ENCODE measurements at regions not wholly inside any gene's neighbourhood (a gene's known extent, or its start where the extent isn't known, plus 50 kb on each side); places are given as distances from the start of the nearest gene placed in this dataset.

GRCh38 chr22:49284931-49285330 is 542.7 kb downstream of the BRD1 start:
- Histone ChIP-seq H3K27me3 (ENCODE audit: control insufficient read depth in 1 of 2, insufficient read depth in 2 of 2, low read length in 2 of 2) (peaks cover 13 to 78% of the 10 kb centered on the region in 2 experiments), H4K20me1 (ENCODE audit: insufficient read depth, low read length) (no peaks in the 10 kb centered on the region), H3K9ac (ENCODE audit: insufficient read depth, low read depth, low read length) (no peak overlapping the region), H3K4me2 (ENCODE audit: low read depth, low read length) (no peak overlapping the region), H3K4me1 (ENCODE audit: insufficient read depth, low read length) (no peaks in the 10 kb centered on the region), H3K9me3 (ENCODE audit: low read length) (no peaks in the 10 kb centered on the region), H3K36me3 (replicated peaks in 1 of 2; ENCODE audit: control insufficient read depth in 1 of 2, insufficient read depth in 2 of 2, low read length in 2 of 2) (no peaks in the 10 kb centered on the region), H3K27ac (ENCODE audit: extremely low read length, insufficient read depth, low read length) (no peak overlapping the region), H3K79me2 (ENCODE audit: insufficient read depth, low read length) (no peaks in the 10 kb centered on the region), H3K4me3 (replicated peaks in 1 of 3; ENCODE audit: insufficient read depth in 1 of 3, low read depth in 2 of 3, low read length in 3 of 3) (no peak overlapping the region), H2AFZ (ENCODE audit: low read length) (no peak overlapping the region)
- CTCF ChIA-PET (ENCODE audit: low intra/inter-chr PET ratio, low total read pairs) = no interaction called here
- no TSS peak for BruUV-seq (replicated peaks)
- POLR2A ChIA-PET = no interaction called here
- no peak for ATAC-seq
- DNase-seq (ENCODE audit: low spot score) = no peak
- intact Hi-C loops (cut with micrococcal nuclease; ENCODE audit: unreplicated experiment) (no loop called here), in situ Hi-C loops (cut with HindIII; ENCODE audit: extremely low pct_ligation_motif_present, low pct_unique_long_range_greater_than_20kb) (no loop called here)
- 0% methylated on average over 11 of the region's 15 CpGs for WGBS (ENCODE audit: low lambda C conversion rate)
- FAIRE-seq = no peak
- no peak for TF ChIP-seq ZNF24 (IDR thresholded peaks at IDR 0.05)
- TF ChIP-seq ZNF326 (CRISPR knock-in tag; IDR thresholded peaks at IDR 0.05; ENCODE audit: borderline replicate concordance) = no peak
- TF ChIP-seq MATR3 (CRISPR knock-in tag; IDR thresholded peaks at IDR 0.05) = no peak
- TF ChIP-seq EED (CRISPR knock-in tag; IDR thresholded peaks at IDR 0.05) = no peak
- TF ChIP-seq MTA3 (CRISPR knock-in tag; IDR thresholded peaks at IDR 0.05) = no peak
- no peak for TF ChIP-seq PRDM15 (CRISPR knock-in tag; IDR thresholded peaks at IDR 0.05)
- TF ChIP-seq DR1 (CRISPR knock-in tag; IDR thresholded peaks at IDR 0.05) = no peak
- no peak for TF ChIP-seq MYNN (CRISPR knock-in tag; IDR thresholded peaks at IDR 0.05; ENCODE audit: low read depth)
- TF ChIP-seq ZNF749 (CRISPR knock-in tag; IDR thresholded peaks at IDR 0.05; ENCODE audit: borderline replicate concordance) = no peak
- no peak for TF ChIP-seq PRDM4 (CRISPR knock-in tag; IDR thresholded peaks at IDR 0.05; ENCODE audit: borderline replicate concordance)
- no peak for TF ChIP-seq CREB3 (CRISPR knock-in tag; IDR thresholded peaks at IDR 0.05)
- no peak for TF ChIP-seq ZNF589 (CRISPR knock-in tag; conservative IDR thresholded peaks at IDR 0.05)
- TF ChIP-seq SNRNP70 (IDR thresholded peaks at IDR 0.05; ENCODE audit: low read depth, low read length) = no peak

Measured in HepG2 (cell line).